Rectal smooth muscle tissue (tissue), 1 donor: ENCODE measurements at regions not wholly inside any gene's neighbourhood (a gene's known extent, or its start where the extent isn't known, plus 50 kb on each side); places are given as distances from the start of the nearest gene placed in this dataset.

Experiments used
- H3K27ac ChIP-seq: one replicate; pipeline ENCODE4 v1.7.0; 2013; ENCODE audit warnings: low read depth, low read length, inconsistent platforms
- H3K27me3 ChIP-seq: one replicate; pipeline ENCODE4 v1.7.0; 2013; ENCODE audit warnings: low read length; ENCODE audit not compliant: control insufficient read depth, insufficient read depth
- H3K36me3 ChIP-seq: one replicate; pipeline ENCODE4 v1.7.0; 2013; ENCODE audit warnings: low read length; ENCODE audit not compliant: control insufficient read depth, insufficient read depth
- H3K4me1 ChIP-seq: one replicate; pipeline ENCODE4 v1.7.0; 2013; ENCODE audit warnings: low read length; ENCODE audit not compliant: control insufficient read depth, insufficient read depth
- H3K4me3 ChIP-seq: one replicate; pipeline ENCODE4 v1.7.0; 2013; ENCODE audit warnings: low read length
- H3K9ac ChIP-seq: one replicate; pipeline ENCODE4 v1.7.0; 2013; ENCODE audit warnings: low read length

DNA sequence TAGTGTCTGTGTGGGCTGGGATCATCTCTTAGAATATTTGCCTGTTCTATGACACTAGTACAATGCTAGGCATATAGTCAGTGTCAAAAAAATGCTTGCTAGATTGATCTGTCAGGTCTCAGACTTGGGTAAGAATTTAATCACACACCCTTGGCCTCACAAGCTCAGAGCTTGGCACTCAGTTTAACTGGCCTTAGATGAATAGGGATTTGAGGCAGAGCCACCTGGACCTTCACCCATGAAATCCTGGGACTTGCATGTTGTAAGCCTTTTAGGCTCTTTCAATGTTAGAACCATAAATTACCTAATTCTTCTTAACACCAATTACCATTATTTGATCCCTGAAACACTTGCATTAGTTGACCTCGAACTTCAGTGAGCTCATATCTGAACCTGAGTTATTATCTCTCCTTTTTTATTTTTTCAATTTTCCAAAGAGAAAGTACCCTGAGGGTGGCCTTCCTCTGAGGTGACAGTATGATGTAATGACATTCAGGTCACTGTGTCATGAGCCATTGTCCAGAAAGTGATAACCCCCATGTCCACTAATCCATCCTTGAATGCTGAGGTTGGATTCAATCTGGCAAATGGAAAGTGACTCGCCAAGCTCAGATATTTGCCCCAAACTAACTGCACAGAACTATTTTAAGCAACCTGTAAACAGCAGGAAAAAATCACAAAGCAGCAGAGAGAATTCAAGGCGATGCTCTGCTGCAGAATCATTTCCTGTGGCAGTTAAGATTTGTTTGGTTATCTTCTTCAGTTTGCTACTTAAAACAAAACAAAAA is 615.2 kb upstream of the NR2F2 start:
- H3K9ac ChIP-seq: no peak overlapping the region
- no peak overlapping the region for H3K27ac ChIP-seq
- no peaks in the 10 kb centered on the region for H3K36me3 ChIP-seq
- H3K4me3 ChIP-seq: no peak overlapping the region
- H3K27me3 ChIP-seq: no peaks in the 10 kb centered on the region
- H3K4me1 ChIP-seq: no peaks in the 10 kb centered on the region

DNA sequence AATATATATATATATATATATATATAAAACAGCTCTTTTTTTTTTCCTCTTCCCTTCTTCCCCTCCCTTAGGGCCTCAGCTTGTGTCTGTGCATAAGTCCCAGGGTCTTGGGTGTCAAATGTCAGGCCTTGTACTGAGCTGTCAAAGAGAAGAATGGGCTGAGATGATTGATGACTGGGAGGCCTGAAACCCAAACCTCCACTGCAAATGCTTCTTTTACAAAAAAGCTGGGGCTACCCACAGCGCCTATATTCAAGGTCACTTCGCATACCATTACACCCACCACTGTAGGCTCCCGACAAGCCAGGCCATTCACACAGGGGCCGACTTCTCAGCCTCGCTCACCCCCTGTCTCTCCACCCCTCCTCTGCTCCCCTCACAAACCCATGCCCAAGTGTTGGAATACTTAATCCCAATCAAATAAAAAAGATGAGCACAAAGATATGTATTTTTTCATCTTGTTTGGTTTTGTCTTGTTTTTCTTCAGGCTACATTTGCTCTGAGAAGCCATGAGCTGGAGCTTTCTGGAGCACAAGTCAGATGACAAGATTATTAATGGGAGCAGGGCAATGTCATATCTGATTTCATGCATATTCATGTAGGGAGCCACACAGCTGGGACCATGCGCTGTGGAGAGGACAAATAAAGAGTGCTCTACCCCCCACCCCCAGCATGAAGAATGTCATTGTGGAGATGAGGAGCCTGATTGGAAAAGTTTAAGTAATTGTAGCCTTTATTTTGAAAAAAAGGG is 614.4 kb upstream of the NR2F2 start:
- no peaks in the 10 kb centered on the region for H3K27me3 ChIP-seq
- H3K4me1 ChIP-seq: no peaks in the 10 kb centered on the region
- no peaks in the 10 kb centered on the region for H3K36me3 ChIP-seq
- H3K4me3 ChIP-seq: no peak overlapping the region
- no peak overlapping the region for H3K27ac ChIP-seq
- no peak overlapping the region for H3K9ac ChIP-seq

DNA sequence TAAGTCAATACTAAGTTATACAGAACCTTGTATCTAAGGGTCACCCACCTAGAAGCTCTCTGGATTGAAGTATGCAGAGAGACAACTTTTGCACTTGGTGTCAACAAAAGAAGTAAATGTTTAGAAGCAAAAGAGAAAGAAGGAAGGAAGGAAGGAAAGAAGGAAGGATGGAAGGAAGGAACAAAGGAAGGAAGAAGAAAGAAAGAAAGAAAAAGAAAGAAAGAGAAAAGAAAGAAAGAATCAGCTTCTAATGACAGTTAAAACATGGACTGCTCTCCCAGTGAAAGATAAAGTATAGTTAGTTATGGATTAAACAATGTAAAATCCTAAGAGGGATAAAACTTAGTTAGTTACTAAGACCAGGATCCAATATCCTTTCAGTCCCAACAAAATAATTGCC is 613.8 kb upstream of the NR2F2 start:
- Histone ChIP-seq H3K27ac (no peak overlapping the region), H3K36me3 (no peaks in the 10 kb centered on the region), H3K9ac (no peak overlapping the region), H3K27me3 (no peaks in the 10 kb centered on the region), H3K4me1 (no peaks in the 10 kb centered on the region), H3K4me3 (no peak overlapping the region)

DNA sequence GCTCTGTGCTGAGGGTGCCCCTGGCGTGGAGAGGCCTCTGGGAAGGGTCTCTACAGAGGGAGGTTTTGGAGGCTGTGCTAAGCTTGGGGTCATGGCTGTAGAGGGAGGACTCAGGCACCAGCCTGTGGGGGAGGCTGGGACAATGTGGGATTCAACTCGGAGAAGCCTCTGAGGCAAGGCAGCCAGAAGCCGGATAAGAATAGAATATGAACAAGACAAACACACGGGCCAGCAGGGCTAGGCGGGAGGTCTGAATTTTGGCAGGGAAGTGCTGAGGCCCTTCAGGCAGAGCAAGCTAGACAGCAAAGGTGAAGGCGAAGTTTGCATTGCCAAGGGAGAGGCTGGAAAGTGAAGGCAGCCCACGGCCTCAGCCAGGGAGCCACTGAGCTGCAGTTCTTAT is 612.1 kb upstream of the NR2F2 start:
- Histone ChIP-seq H3K36me3 (no peaks in the 10 kb centered on the region), H3K27me3 (no peaks in the 10 kb centered on the region), H3K9ac (no peak overlapping the region), H3K4me3 (no peak overlapping the region), H3K4me1 (no peaks in the 10 kb centered on the region), H3K27ac (no peak overlapping the region)

DNA sequence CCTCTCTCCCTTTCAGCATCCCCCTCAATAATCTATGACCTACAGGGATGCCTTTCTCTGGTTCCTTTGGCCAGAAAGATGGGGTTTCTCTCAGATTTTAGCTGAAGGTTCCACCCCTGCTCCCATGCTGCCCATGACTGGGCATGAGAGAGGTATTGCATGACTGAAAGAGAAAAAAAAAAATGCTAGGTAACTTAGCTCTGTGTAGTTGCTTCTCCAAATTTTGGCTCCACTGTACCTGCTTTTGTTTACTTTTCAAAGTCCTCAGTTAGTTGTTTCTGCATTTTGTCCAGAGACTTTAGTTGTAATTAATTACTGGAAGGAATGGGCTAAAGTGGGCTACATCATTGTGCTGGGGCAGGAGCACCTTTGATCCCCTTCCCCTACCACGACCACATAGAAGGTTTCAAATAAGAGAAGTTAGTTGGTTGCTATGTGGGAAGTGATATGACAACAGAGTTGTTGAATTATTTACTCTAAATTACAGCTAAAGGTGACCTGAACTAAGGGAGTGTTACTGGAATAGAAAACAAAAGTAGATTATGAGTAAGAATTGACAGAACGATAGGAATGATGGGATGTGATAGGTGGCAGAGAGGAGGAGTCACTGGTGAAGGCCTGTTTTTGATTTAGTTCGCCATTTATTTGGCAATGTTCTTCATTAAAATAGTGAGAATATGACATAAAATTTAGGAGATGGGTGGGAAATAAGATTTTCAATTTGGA is 605.4 kb upstream of the NR2F2 start:
- no peak overlapping the region for H3K27ac ChIP-seq
- no peak overlapping the region for H3K9ac ChIP-seq
- H3K27me3 ChIP-seq: no peaks in the 10 kb centered on the region
- no peak overlapping the region for H3K4me3 ChIP-seq
- no peaks in the 10 kb centered on the region for H3K36me3 ChIP-seq
- no peaks in the 10 kb centered on the region for H3K4me1 ChIP-seq

DNA sequence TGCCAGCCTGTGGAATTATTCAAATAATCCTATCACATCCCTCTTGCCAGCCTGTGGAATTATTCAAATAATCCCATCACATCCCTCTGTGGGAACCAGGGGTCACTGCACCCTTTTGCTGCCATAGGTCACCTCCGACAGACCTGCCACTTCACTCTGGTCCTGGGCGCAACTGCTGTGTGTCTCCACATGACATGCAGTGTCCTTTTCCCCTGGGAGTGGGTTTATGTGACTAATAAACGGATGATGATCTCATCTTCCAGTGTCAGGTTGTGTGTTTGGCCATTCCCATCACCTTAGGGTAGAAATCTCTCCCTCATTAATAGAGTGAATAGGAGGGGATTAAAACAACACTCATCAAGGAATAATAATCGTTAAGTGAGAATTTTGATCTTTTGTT is 603.6 kb upstream of the NR2F2 start:
- Histone ChIP-seq H3K27ac (no peak overlapping the region), H3K36me3 (no peaks in the 10 kb centered on the region), H3K4me1 (no peaks in the 10 kb centered on the region), H3K27me3 (no peaks in the 10 kb centered on the region), H3K9ac (no peak overlapping the region), H3K4me3 (no peak overlapping the region)

DNA sequence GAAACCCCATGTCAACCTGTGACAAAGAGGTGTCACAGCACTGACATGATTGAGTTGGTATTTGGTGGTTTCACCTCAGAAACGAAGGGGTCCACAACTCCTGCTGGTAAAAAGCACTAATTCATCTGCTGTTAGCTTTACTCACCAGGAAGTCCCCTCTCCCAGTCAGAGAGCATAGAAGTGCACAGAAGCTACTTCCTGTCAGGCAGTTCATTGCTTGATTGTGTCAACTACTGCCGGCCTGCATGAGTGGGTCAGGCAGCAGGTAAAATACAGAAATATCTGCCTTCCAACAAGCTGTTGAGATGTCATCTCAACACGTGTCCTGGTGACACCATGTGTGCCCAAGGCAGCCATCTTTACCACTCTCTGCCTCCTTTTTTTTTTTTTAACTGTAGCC is 596.6 kb upstream of the NR2F2 start:
- Histone ChIP-seq H3K36me3 (no peaks in the 10 kb centered on the region), H3K27me3 (no peaks in the 10 kb centered on the region), H3K9ac (no peak overlapping the region), H3K4me1 (no peaks in the 10 kb centered on the region), H3K4me3 (no peak overlapping the region), H3K27ac (no peak overlapping the region)

DNA sequence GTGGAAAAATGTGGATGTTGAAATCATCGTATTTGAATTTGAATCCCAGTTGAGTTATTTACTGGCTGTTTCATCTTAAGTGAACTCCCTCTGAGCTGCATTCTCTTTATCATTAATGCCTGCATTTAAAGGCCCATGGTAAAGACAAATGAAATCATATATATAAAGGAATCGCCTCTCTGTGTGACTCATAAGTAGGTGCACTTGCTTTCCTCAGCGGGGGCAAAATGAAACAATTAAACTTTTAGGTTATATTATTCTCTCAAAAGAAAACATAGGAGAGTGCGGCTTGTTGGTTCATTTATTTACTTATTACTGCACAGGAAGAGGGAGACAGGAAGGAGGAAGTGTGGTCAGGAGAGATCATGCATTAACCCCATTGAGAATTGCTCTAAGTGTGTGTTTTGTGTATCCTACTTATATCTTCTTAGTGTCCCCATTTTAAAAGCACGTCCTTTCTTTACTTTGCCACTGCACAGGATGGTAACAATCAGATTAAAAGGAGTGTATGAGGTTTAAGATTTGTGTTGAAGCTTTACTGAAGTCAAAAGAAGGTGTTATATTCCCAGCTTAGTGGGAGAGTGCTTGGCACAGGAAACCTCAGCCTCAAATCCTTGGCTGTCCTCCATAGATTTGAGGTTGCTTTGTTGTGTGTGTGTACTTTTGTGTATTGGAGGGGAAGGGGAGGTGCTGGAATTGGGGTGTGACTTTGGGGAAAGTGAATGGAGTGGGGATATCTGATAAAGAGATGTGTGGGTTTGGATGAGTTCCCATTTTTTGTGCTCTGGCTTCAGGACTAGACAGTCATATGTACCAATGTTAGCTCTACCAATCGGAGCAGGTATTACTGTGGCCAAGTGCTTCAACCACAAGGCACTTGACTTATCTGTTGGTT is 595.8 kb upstream of the NR2F2 start:
- no peak overlapping the region for H3K4me3 ChIP-seq
- no peak overlapping the region for H3K27ac ChIP-seq

DNA sequence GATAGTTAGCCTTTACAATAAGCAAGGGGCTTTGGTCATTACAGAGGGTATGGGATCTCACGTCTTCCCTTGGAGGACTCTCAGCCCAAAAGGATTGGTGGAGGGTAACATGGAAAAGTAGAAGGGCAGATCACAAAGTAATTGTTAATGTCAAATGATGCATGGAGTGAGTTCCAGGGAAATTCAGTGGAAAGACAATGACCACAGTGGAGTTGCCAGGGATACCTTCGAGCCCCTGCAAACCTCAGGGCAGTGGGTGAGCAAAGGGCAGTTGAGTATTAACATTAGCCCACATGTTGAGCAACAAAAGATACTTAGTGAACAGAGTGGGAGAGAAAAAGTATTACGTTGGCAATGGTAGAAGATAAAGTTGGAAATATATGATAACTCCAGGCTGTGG is 593.4 kb upstream of the NR2F2 start:
- Histone ChIP-seq H3K27me3 (no peaks in the 10 kb centered on the region), H3K27ac (no peak overlapping the region), H3K4me1 (no peaks in the 10 kb centered on the region), H3K4me3 (no peak overlapping the region), H3K36me3 (no peaks in the 10 kb centered on the region), H3K9ac (no peak overlapping the region)

More for the DNA sequence above, 595.8 kb upstream of the NR2F2 start:
- Histone ChIP-seq H3K9ac (no peak overlapping the region), H3K27me3 (no peaks in the 10 kb centered on the region), H3K4me1 (no peaks in the 10 kb centered on the region), H3K36me3 (no peaks in the 10 kb centered on the region)

DNA sequence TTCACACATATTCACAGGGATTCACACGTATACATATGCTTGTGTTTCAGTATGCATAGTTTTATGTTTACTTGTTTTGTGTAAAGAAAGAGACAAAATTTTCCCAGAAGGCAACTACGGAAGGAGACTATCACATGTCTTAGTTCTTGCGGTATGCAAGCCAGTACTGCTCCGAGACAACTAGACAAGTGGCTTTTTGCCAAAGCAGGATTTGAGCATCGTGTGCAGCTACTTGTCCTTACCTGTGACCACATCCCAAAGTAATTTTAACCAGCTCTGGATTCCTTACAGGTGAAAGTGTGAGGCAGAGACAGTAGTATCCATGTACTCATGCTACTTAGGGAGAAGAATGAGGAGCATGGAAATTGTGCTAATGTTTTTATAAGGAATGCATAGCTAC is 591.4 kb upstream of the NR2F2 start:
- H3K36me3 ChIP-seq: no peaks in the 10 kb centered on the region
- H3K27ac ChIP-seq: no peak overlapping the region
- H3K27me3 ChIP-seq: no peaks in the 10 kb centered on the region
- no peaks in the 10 kb centered on the region for H3K4me1 ChIP-seq
- no peak overlapping the region for H3K4me3 ChIP-seq
- H3K9ac ChIP-seq: no peak overlapping the region

DNA sequence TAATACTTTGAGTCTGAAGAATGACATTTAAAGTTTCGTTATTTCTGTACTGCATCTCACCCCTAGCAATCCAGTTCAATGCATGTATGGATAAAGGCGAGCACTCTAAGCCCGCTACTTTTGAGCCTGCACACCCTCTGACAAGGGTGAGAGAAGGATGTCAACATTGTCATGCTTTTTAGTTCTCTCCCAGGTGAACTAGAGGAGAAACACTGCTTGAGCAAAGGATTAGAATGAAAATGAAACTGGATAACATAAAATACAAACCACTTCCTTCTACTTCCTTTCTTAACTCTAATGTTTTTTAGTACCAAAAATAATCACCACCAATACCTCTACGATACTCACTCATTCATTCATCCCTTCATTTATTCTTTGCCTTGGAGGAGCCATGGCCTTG is 588.7 kb upstream of the NR2F2 start:
- Histone ChIP-seq H3K4me1 (no peaks in the 10 kb centered on the region), H3K4me3 (no peak overlapping the region), H3K36me3 (no peaks in the 10 kb centered on the region), H3K9ac (no peak overlapping the region), H3K27ac (no peak overlapping the region), H3K27me3 (no peaks in the 10 kb centered on the region)

DNA sequence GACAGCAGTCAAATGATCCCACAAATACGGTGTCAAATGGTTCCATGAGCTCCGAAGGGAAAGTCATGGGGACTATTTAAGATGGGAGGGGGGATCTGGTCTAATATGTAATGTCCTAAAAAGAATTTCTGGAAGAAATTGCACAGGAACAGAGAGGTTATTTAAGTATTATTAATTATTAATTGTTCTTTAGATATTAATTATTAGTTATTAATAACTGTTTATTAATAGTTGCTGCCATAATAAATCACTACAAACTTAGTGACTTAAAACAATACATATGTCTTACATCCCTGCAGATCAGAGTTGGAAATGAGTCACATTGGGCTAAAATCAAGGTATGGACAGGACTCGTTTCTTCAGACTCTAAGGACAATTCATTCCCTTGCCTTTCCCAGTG is 588.2 kb upstream of the NR2F2 start:
- no peak overlapping the region for H3K4me3 ChIP-seq
- H3K9ac ChIP-seq: no peak overlapping the region
- H3K36me3 ChIP-seq: no peaks in the 10 kb centered on the region
- no peaks in the 10 kb centered on the region for H3K27me3 ChIP-seq
- no peaks in the 10 kb centered on the region for H3K4me1 ChIP-seq
- no peak overlapping the region for H3K27ac ChIP-seq
